ENCODE measurements at regions not wholly inside any gene's neighbourhood (a gene's known extent, or its start where the extent isn't known, plus 50 kb on each side); places are given as distances from the start of the nearest gene placed in this dataset.
A peak's percentile ranks its signal among the peaks of the same experiment; 100 is the strongest.

DNA sequence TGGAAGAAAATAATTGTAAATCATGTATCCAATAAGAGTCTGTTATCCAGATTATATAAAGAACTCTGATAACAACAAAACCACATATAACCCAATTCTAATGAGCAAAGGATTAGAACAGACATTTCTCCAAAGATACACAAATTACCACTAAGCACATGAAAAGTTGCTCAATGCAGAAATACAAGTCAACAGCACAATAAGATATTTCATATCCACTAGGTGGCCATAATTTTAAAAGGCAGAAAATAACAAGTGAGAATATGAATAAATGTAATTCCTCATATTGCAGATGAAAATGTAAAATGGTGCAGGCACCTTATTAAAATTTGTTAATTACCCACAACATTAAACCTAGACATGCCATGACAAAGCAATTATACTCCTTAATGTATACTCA lies 73.9 kb upstream of the ZCCHC13 start:
- no peak overlapping the region for H3K4me2 ChIP-seq
- CTCF ChIA-PET = interaction anchor here (1.0 kb wide), 1 partner anchor 9 kb away, joined by 4 read pairs; no protein-coding TSS in a partner anchor
- TF ChIP-seq, protein P1, sequence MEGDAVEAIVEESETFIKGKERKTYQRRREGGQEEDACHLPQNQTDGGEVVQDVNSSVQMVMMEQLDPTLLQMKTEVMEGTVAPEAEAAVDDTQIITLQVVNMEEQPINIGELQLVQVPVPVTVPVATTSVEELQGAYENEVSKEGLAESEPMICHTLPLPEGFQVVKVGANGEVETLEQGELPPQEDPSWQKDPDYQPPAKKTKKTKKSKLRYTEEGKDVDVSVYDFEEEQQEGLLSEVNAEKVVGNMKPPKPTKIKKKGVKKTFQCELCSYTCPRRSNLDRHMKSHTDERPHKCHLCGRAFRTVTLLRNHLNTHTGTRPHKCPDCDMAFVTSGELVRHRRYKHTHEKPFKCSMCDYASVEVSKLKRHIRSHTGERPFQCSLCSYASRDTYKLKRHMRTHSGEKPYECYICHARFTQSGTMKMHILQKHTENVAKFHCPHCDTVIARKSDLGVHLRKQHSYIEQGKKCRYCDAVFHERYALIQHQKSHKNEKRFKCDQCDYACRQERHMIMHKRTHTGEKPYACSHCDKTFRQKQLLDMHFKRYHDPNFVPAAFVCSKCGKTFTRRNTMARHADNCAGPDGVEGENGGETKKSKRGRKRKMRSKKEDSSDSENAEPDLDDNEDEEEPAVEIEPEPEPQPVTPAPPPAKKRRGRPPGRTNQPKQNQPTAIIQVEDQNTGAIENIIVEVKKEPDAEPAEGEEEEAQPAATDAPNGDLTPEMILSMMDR (IDR thresholded peaks at IDR 0.05) = peak; percentile 32; the same call in 1 of the 2 replicates
- no peak for TF ChIP-seq MEF2A (IDR thresholded peaks at IDR 0.05; ENCODE audit: borderline replicate concordance, low read depth)
- peaks cover 16% of the 10 kb centered on the region; the same call in 1 of the 2 replicates for H4K20me1 ChIP-seq (ENCODE audit: insufficient read depth)
- peaks cover 18 to 42% of the 10 kb centered on the region in 2 experiments for H3K36me3 ChIP-seq (replicated peaks in 1 of 2; ENCODE audit: control insufficient read depth in 1 of 2, insufficient read depth in 2 of 2, low read length in 1 of 2)
- H3K27me3 ChIP-seq (ENCODE audit: insufficient read depth) = no peaks in the 10 kb centered on the region
- DNase-seq = no peak
- no peaks in the 10 kb centered on the region for H3K9me2 ChIP-seq
- no peak overlapping the region for H2AFZ ChIP-seq (ENCODE audit: low read depth)
- POLR2A ChIA-PET = no interaction called here
- no peak overlapping the region for H3K27ac ChIP-seq (ENCODE audit: low read depth in 2 of 2, low read length in 1 of 2)
- no peaks in the 10 kb centered on the region; a peak in 1 of 4 replicates for H3K4me1 ChIP-seq (ENCODE audit: control insufficient read depth in 1 of 2, insufficient read depth in 2 of 2, low read depth in 1 of 2, low read length in 1 of 2)
- H3K79me2 ChIP-seq (ENCODE audit: insufficient read depth) = peaks cover 15% of the 10 kb centered on the region; the same call in 1 of the 2 replicates
- H3F3A ChIP-seq (replicated peaks; ENCODE audit: insufficient read depth) = peaks cover 7% of the 10 kb centered on the region
- no peaks in the 10 kb centered on the region for H3K9me3 ChIP-seq
- no peak overlapping the region for H3K4me3 ChIP-seq (ENCODE audit: low read depth in 2 of 2, low read length in 1 of 2)
- no peak overlapping the region for H3K9ac ChIP-seq

DNA sequence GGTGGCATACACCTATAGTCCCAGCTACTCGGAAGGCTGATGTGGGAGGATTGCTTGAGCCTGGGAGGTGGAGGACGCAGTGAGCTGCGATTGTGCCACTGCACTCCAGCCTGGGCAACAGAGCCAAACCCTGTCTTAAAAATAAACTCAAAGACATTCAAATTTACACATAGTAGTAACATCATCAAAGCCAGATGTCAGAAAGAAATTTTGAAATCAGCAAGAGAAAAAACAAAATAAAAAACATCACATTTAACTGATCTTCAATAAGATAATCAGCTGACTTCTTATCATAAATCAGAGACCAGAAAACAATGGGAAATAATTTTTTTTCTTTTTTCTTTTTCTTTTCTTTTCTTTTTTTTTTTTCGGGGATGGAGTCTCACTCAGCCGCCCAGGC lies 78.9 kb upstream of the ZCCHC13 start:
- Histone ChIP-seq H3K4me1 (ENCODE audit: control insufficient read depth in 1 of 2, insufficient read depth in 2 of 2, low read depth in 1 of 2, low read length in 1 of 2) (no peaks in the 10 kb centered on the region), H3K27me3 (ENCODE audit: insufficient read depth) (no peaks in the 10 kb centered on the region), H3K9ac (no peak overlapping the region), H4K20me1 (ENCODE audit: insufficient read depth) (peaks cover 10% of the 10 kb centered on the region; the same call in 1 of the 2 replicates), H3F3A (replicated peaks; ENCODE audit: insufficient read depth) (no peaks in the 10 kb centered on the region), H3K4me2 (no peak overlapping the region), H3K9me3 (no peaks in the 10 kb centered on the region), H3K36me3 (replicated peaks in 1 of 2; ENCODE audit: control insufficient read depth in 1 of 2, insufficient read depth in 2 of 2, low read length in 1 of 2) (peaks cover 22 to 63% of the 10 kb centered on the region in 2 experiments), H3K27ac (ENCODE audit: low read depth in 2 of 2, low read length in 1 of 2) (no peak overlapping the region), H2AFZ (ENCODE audit: low read depth) (no peak overlapping the region), H3K9me2 (no peaks in the 10 kb centered on the region), H3K79me2 (ENCODE audit: insufficient read depth) (peaks cover 16% of the 10 kb centered on the region; the same call in 1 of the 2 replicates), H3K4me3 (ENCODE audit: low read depth in 2 of 2, low read length in 1 of 2) (no peak overlapping the region)
- no peak for DNase-seq
- WGBS (ENCODE audit: low lambda C conversion rate) = 95% methylated on average over 5 of the region's 5 CpGs
- CTCF ChIA-PET = no interaction called here
- no peak for TF ChIP-seq RAD21 (IDR thresholded peaks at IDR 0.05; ENCODE audit: low read length)
- no peak for TF ChIP-seq GABPA (IDR thresholded peaks at IDR 0.05; ENCODE audit: low read depth)
- TF ChIP-seq, protein P2, sequence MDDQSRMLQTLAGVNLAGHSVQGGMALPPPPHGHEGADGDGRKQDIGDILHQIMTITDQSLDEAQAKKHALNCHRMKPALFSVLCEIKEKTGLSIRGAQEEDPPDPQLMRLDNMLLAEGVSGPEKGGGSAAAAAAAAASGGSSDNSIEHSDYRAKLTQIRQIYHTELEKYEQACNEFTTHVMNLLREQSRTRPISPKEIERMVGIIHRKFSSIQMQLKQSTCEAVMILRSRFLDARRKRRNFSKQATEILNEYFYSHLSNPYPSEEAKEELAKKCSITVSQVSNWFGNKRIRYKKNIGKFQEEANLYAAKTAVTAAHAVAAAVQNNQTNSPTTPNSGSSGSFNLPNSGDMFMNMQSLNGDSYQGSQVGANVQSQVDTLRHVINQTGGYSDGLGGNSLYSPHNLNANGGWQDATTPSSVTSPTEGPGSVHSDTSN (IDR thresholded peaks at IDR 0.05) = no peak
- no peak for TF ChIP-seq TEAD4 (IDR thresholded peaks at IDR 0.05; ENCODE audit: borderline replicate concordance, insufficient read depth)
- TF ChIP-seq CHD2 (IDR thresholded peaks at IDR 0.05; ENCODE audit: low read length, partially characterized antibody) = no peak
- TF ChIP-seq TCF12 (IDR thresholded peaks at IDR 0.05) = no peak
- TF ChIP-seq, protein P3, sequence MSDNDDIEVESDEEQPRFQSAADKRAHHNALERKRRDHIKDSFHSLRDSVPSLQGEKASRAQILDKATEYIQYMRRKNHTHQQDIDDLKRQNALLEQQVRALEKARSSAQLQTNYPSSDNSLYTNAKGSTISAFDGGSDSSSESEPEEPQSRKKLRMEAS (IDR thresholded peaks at IDR 0.05; ENCODE audit: low read depth) = no peak
- no peak for TF ChIP-seq FOSL2 (IDR thresholded peaks at IDR 0.05; ENCODE audit: borderline replicate concordance, low read depth)
- no peak for TF ChIP-seq SMC3 (IDR thresholded peaks at IDR 0.05; ENCODE audit: low read depth, low read length)
- no peak for TF ChIP-seq RCOR1 (IDR thresholded peaks at IDR 0.05; ENCODE audit: low read length)
- no peak for TF ChIP-seq GATA2 (CRISPR knock-in tag; IDR thresholded peaks at IDR 0.05)
- TF ChIP-seq JUND (IDR thresholded peaks at IDR 0.05) = no peak
- TF ChIP-seq POLR2AphosphoS5 (IDR thresholded peaks at IDR 0.05; ENCODE audit: low read depth, low read length) = no peak
- POLR2A ChIA-PET = no interaction called here

All from SK-N-SH (cell line).